ENCODE measurements at regions not wholly inside any gene's neighbourhood (a gene's known extent, or its start where the extent isn't known, plus 50 kb on each side); places are given as distances from the start of the nearest gene placed in this dataset.
A peak's percentile ranks its signal among the peaks of the same experiment; 100 is the strongest.

DNA sequence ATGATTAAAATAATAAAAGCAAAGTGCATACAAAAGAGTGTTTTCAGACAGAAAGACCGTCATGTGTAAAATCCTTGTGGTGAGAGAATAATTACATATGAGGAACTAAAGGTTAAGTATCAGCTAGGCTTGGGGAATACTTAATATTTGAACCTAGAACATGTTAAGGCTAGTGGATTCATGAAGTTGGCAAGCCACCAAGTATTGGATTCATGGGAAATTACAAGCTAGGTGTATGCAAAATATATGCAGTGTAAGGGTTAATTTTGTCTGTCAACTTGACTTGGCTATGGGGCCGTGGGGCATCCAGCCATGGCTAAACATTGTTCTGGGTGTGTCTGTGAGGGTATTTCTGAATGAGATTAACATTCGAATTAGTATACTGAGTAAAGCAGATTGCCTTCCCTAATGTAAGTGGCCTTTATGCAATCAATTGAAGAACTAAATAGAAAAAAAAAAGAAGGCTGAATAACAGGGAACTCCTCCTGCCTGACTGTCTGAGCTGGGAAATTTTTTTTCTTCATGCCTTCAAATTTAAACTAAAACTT lies 533.5 kb upstream of the KLF12 start:
- Histone ChIP-seq H3K36me3 (replicated peaks in 1 of 2; ENCODE audit: control insufficient read depth in 1 of 2, insufficient read depth in 2 of 2, low read length in 1 of 2) (no peaks in the 10 kb centered on the region), H3K9ac (no peak overlapping the region), H3K9me3 (no peaks in the 10 kb centered on the region), H3K4me1 (ENCODE audit: control insufficient read depth in 1 of 2, insufficient read depth in 2 of 2, low read depth in 1 of 2, low read length in 1 of 2) (no peaks in the 10 kb centered on the region; a peak in 1 of 4 replicates), H3K9me2 (no peaks in the 10 kb centered on the region), H3K79me2 (ENCODE audit: insufficient read depth) (no peaks in the 10 kb centered on the region), H4K20me1 (ENCODE audit: insufficient read depth) (no peaks in the 10 kb centered on the region), H3K27me3 (ENCODE audit: insufficient read depth) (no peaks in the 10 kb centered on the region), H3K4me2 (no peak overlapping the region), H2AFZ (ENCODE audit: low read depth) (no peak overlapping the region), H3K27ac (ENCODE audit: low read depth in 2 of 2, low read length in 1 of 2) (no peak overlapping the region), H3F3A (replicated peaks; ENCODE audit: insufficient read depth) (no peaks in the 10 kb centered on the region), H3K4me3 (ENCODE audit: low read depth in 2 of 2, low read length in 1 of 2) (no peak overlapping the region)
- WGBS (ENCODE audit: low lambda C conversion rate): 58% methylated on average over 3 of the region's 3 CpGs
- ChIA-PET POLR2A (interaction anchor here (0.6 kb wide), 1 partner anchor 360 kb away, joined by 5 read pairs; no protein-coding TSS in a partner anchor), CTCF (no interaction called here)
- DNase-seq: no peak
- TF ChIP-seq, protein P1, sequence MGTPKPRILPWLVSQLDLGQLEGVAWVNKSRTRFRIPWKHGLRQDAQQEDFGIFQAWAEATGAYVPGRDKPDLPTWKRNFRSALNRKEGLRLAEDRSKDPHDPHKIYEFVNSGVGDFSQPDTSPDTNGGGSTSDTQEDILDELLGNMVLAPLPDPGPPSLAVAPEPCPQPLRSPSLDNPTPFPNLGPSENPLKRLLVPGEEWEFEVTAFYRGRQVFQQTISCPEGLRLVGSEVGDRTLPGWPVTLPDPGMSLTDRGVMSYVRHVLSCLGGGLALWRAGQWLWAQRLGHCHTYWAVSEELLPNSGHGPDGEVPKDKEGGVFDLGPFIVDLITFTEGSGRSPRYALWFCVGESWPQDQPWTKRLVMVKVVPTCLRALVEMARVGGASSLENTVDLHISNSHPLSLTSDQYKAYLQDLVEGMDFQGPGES (IDR thresholded peaks at IDR 0.05; ENCODE audit: low read depth, low read length): no peak
- TF ChIP-seq RXRA (IDR thresholded peaks at IDR 0.05; ENCODE audit: borderline replicate concordance, low read depth) (no peak), ELF1 (IDR thresholded peaks at IDR 0.05) (no peak)
- TF ChIP-seq, protein P2, sequence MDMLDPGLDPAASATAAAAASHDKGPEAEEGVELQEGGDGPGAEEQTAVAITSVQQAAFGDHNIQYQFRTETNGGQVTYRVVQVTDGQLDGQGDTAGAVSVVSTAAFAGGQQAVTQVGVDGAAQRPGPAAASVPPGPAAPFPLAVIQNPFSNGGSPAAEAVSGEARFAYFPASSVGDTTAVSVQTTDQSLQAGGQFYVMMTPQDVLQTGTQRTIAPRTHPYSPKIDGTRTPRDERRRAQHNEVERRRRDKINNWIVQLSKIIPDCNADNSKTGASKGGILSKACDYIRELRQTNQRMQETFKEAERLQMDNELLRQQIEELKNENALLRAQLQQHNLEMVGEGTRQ (IDR thresholded peaks at IDR 0.05; ENCODE audit: borderline replicate concordance, low read depth, low read length): no peak

GRCh38 chr13:74662905-74663304 lies 528.7 kb upstream of the KLF12 start:
- no peaks in the 10 kb centered on the region for H3K9me2 ChIP-seq
- H3K9me3 ChIP-seq: no peaks in the 10 kb centered on the region
- ChIA-PET POLR2A (no interaction called here), CTCF (interaction anchor here (1.3 kb wide), 1 partner anchor 11 kb away, joined by 4 read pairs; no protein-coding TSS in a partner anchor)
- peak overlapping the region in 1 of 2 experiments; percentile 26; a peak in 1 of 4 replicates for H3K27ac ChIP-seq (ENCODE audit: low read depth in 2 of 2, low read length in 1 of 2)
- no peaks in the 10 kb centered on the region for H3F3A ChIP-seq (replicated peaks; ENCODE audit: insufficient read depth)
- no peaks in the 10 kb centered on the region for H3K79me2 ChIP-seq (ENCODE audit: insufficient read depth)
- no peak overlapping the region for H3K4me2 ChIP-seq
- no peaks in the 10 kb centered on the region; a peak in 2 of 4 replicates for H3K4me1 ChIP-seq (ENCODE audit: control insufficient read depth in 1 of 2, insufficient read depth in 2 of 2, low read depth in 1 of 2, low read length in 1 of 2)
- no peaks in the 10 kb centered on the region for H4K20me1 ChIP-seq (ENCODE audit: insufficient read depth)
- no peak overlapping the region for H3K9ac ChIP-seq
- no peaks in the 10 kb centered on the region for H3K36me3 ChIP-seq (replicated peaks in 1 of 2; ENCODE audit: control insufficient read depth in 1 of 2, insufficient read depth in 2 of 2, low read length in 1 of 2)
- no peak for DNase-seq
- no peak overlapping the region for H2AFZ ChIP-seq (ENCODE audit: low read depth)
- no peak overlapping the region for H3K4me3 ChIP-seq (ENCODE audit: low read depth in 2 of 2, low read length in 1 of 2)
- no peaks in the 10 kb centered on the region for H3K27me3 ChIP-seq (ENCODE audit: insufficient read depth)
- WGBS (ENCODE audit: low lambda C conversion rate): 83% methylated on average over 2 of the region's 2 CpGs
- no peak for TF ChIP-seq FOSL2 (IDR thresholded peaks at IDR 0.05; ENCODE audit: borderline replicate concordance, low read depth)
- TF ChIP-seq, protein P3, sequence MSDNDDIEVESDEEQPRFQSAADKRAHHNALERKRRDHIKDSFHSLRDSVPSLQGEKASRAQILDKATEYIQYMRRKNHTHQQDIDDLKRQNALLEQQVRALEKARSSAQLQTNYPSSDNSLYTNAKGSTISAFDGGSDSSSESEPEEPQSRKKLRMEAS (IDR thresholded peaks at IDR 0.05; ENCODE audit: low read depth): no peak
- no peak for TF ChIP-seq SIN3A (IDR thresholded peaks at IDR 0.05; ENCODE audit: borderline replicate concordance, low read depth, low read length)
- TF ChIP-seq EP300 (IDR thresholded peaks at IDR 0.05; ENCODE audit: borderline replicate concordance in 1 of 2, low read depth in 1 of 2, low read length in 1 of 2): no peak
- TF ChIP-seq TCF12 (IDR thresholded peaks at IDR 0.05): no peak
- TF ChIP-seq RAD21 (IDR thresholded peaks at IDR 0.05; ENCODE audit: low read length): no peak
- TF ChIP-seq RXRA (IDR thresholded peaks at IDR 0.05; ENCODE audit: borderline replicate concordance, low read depth): no peak
- no peak for TF ChIP-seq FOXJ3 (CRISPR knock-in tag; IDR thresholded peaks at IDR 0.05)
- no peak for TF ChIP-seq YY1 (IDR thresholded peaks at IDR 0.05; ENCODE audit: low read depth)
- no peak for TF ChIP-seq ELF1 (IDR thresholded peaks at IDR 0.05)
- TF ChIP-seq GABPA (IDR thresholded peaks at IDR 0.05; ENCODE audit: low read depth): no peak
- TF ChIP-seq TAF1 (IDR thresholded peaks at IDR 0.05; ENCODE audit: borderline replicate concordance, low read depth, low read length): no peak
- TF ChIP-seq, protein P4, sequence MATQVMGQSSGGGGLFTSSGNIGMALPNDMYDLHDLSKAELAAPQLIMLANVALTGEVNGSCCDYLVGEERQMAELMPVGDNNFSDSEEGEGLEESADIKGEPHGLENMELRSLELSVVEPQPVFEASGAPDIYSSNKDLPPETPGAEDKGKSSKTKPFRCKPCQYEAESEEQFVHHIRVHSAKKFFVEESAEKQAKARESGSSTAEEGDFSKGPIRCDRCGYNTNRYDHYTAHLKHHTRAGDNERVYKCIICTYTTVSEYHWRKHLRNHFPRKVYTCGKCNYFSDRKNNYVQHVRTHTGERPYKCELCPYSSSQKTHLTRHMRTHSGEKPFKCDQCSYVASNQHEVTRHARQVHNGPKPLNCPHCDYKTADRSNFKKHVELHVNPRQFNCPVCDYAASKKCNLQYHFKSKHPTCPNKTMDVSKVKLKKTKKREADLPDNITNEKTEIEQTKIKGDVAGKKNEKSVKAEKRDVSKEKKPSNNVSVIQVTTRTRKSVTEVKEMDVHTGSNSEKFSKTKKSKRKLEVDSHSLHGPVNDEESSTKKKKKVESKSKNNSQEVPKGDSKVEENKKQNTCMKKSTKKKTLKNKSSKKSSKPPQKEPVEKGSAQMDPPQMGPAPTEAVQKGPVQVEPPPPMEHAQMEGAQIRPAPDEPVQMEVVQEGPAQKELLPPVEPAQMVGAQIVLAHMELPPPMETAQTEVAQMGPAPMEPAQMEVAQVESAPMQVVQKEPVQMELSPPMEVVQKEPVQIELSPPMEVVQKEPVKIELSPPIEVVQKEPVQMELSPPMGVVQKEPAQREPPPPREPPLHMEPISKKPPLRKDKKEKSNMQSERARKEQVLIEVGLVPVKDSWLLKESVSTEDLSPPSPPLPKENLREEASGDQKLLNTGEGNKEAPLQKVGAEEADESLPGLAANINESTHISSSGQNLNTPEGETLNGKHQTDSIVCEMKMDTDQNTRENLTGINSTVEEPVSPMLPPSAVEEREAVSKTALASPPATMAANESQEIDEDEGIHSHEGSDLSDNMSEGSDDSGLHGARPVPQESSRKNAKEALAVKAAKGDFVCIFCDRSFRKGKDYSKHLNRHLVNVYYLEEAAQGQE (IDR thresholded peaks at IDR 0.05; ENCODE audit: low read depth, low read length): no peak
- no peak for TF ChIP-seq MXI1 (IDR thresholded peaks at IDR 0.05; ENCODE audit: low read depth, low read length)
- TF ChIP-seq RCOR1 (IDR thresholded peaks at IDR 0.05; ENCODE audit: low read length): no peak
- TF ChIP-seq, protein P5, sequence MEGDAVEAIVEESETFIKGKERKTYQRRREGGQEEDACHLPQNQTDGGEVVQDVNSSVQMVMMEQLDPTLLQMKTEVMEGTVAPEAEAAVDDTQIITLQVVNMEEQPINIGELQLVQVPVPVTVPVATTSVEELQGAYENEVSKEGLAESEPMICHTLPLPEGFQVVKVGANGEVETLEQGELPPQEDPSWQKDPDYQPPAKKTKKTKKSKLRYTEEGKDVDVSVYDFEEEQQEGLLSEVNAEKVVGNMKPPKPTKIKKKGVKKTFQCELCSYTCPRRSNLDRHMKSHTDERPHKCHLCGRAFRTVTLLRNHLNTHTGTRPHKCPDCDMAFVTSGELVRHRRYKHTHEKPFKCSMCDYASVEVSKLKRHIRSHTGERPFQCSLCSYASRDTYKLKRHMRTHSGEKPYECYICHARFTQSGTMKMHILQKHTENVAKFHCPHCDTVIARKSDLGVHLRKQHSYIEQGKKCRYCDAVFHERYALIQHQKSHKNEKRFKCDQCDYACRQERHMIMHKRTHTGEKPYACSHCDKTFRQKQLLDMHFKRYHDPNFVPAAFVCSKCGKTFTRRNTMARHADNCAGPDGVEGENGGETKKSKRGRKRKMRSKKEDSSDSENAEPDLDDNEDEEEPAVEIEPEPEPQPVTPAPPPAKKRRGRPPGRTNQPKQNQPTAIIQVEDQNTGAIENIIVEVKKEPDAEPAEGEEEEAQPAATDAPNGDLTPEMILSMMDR (IDR thresholded peaks at IDR 0.05): no peak
- TF ChIP-seq FOXM1 (IDR thresholded peaks at IDR 0.05; ENCODE audit: low read depth): no peak
- no peak for TF ChIP-seq MEF2A (IDR thresholded peaks at IDR 0.05; ENCODE audit: borderline replicate concordance, low read depth)
